ENCODE measurements at regions not wholly inside any gene's neighbourhood (a gene's known extent, or its start where the extent isn't known, plus 50 kb on each side); places are given as distances from the start of the nearest gene placed in this dataset.
"Not testable (repeated sequence)": the region's sequence is repeated elsewhere in the genome, so short reads cannot be mapped to it uniquely, and the experiment has no call there.

GRCh38 chr9:138213748-138214147 lies 336.2 kb downstream of the CACNA1B start:
- not testable (repeated sequence) for TF ChIP-seq CTCF, POLR2A (IDR thresholded peaks at IDR 0.05)
